ENCODE measurements at regions not wholly inside any gene's neighbourhood (a gene's known extent, or its start where the extent isn't known, plus 50 kb on each side); places are given as distances from the start of the nearest gene placed in this dataset.

DNA sequence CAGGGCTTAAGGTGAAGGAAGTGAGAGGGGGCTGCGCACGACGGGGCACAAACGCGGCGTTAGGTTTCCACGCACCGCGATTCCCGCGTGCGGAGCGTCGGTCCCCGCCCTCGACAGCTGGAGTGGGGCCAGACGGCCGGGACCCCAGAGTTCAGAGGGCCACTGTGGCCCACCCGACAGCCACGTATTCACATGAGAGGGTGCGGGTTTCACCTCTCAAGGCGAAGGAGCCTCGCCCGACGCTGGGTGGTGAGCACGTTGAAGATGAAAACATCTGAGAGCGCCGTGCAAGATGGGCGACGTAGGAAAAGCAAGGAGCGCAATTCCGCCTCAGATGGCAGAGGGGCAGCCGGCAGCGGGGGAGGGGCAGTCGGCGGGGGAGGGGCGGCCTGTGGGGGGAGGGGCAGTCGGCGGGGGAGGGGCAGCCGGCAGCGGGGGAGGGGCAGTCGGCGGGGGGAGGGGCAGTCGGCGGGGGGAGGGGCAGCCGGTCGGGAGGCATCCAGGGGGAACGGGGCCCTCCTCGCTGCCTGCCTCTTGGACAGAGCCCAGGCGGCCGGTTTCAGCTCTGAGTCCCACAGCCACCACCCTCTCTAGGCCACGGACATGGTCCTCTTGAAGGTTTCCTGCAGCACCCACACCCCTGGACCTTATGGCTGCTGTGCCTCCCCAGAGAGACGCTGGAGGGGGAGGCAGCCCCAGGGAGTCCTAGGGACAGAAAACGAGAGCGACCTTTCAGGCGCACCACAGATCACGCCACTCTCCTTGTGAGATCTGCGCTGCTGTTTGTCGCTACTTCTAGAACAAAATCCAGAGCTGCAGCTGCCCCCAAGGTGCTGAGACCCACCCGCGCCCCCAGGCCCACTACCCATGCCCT lies 113.7 kb downstream of the DLL1 start:
- TF ChIP-seq CTCF (IDR thresholded peaks at IDR 0.05; ENCODE audit: unreplicated experiment): no peak
- H3K27me3 Mint-ChIP-seq (ENCODE audit: low read depth): peaks cover 8% of the 10 kb centered on the region
- no peaks in the 10 kb centered on the region for H3K9me3 Mint-ChIP-seq
- no peaks in the 10 kb centered on the region for H3K4me1 Mint-ChIP-seq
- no peak overlapping the region for H3K4me3 Mint-ChIP-seq
- H3K36me3 Mint-ChIP-seq: no peaks in the 10 kb centered on the region
- peak overlapping the region; percentile 89 for H3K27ac Mint-ChIP-seq
- DNase-seq (ENCODE audit: low spot score in 2 of 2, unreplicated experiment in 2 of 2): peak in 1 of 2 experiments; percentile 36

- H3K4me3 Mint-ChIP-seq: no peak overlapping the region
- no peaks in the 10 kb centered on the region for H3K9me3 Mint-ChIP-seq
- TF ChIP-seq CTCF (IDR thresholded peaks at IDR 0.05; ENCODE audit: unreplicated experiment): no peak
- DNase-seq (ENCODE audit: low spot score in 2 of 2, unreplicated experiment in 2 of 2): peak in 1 of 2 experiments; percentile 33
- no peaks in the 10 kb centered on the region for H3K36me3 Mint-ChIP-seq
- H3K27ac Mint-ChIP-seq: peak overlapping the region; percentile 89
- peaks cover 3% of the 10 kb centered on the region for H3K27me3 Mint-ChIP-seq (ENCODE audit: low read depth)
- no peaks in the 10 kb centered on the region for H3K4me1 Mint-ChIP-seq
These were observed 114.6 kb downstream of the DLL1 start for GRCh38 chr6:170176136-170176897.

DNA sequence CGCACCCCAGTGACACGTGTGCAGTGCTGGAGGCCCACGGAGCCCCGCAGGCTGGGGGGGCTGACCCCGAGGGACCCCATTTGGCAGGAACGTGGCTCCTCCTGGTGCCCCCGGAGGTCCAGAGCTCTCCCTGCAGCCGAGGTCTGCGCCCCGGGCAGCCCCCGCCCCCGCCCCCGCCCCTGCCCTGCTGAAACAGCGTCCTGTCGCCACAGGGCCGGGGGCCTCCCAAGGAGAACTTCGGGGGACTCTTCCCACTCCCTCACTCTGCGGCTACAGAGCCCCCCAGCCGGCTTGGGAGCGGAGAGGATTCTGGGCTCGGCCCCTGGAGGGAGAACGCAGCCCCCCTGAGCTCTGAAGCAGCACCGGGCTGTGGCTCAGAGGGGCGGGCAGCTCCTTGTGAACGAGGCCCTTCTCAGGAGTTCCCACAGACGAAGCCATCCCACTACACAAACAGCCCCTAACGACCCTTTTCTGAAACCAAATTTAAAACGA lies 115.2 kb downstream of the DLL1 start:
- DNase-seq (ENCODE audit: low spot score in 2 of 2, unreplicated experiment in 2 of 2): peak in 1 of 2 experiments; percentile 33
- H3K9me3 Mint-ChIP-seq: peaks cover 3% of the 10 kb centered on the region
- no peaks in the 10 kb centered on the region for H3K4me1 Mint-ChIP-seq
- TF ChIP-seq CTCF (IDR thresholded peaks at IDR 0.05; ENCODE audit: unreplicated experiment): no peak
- no peak overlapping the region for H3K27ac Mint-ChIP-seq
- H3K27me3 Mint-ChIP-seq (ENCODE audit: low read depth): peaks cover 4% of the 10 kb centered on the region
- H3K4me3 Mint-ChIP-seq: no peak overlapping the region
- H3K36me3 Mint-ChIP-seq: no peaks in the 10 kb centered on the region

DNA sequence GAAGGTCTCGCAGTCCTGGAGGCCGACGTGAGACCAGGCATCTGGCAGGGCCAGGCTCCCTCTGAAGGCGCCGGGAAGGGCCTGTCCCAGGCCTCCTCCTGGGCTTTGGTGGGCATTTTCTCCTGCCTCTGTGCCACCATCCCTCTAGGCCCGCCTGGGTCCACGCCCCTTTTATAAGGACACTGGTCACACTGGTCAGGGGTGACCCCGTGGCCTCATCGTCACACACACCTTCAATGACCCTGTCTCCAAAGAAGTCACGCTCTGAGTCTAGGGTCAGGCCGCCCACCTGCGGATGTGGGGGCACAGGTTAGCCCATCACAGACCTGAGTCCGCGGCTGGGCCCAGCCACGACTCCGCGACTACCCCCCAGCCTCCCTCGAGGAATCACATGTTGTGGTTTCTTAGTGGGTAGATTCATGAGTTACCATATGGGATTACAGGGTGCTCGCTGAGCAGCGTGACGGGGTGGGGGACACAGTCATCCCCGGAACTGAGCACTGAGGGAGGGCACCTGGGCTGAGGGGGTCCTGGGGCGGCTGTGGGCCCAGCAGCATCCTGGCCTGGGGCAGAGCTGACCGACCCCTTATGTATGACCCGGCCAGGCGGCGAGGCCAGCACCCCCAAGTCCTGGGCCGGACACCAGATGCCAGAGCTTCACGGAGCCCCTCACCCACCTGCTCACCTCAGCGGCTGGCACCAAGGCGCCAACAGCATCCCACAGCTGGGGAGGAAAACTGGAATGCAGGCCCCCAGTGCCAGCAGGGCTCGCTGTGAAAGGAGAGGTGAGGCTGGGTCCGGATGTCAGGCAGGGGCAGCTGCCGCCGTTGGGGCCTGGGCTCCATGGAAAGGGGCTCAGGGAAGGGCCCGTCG lies 115.9 kb downstream of the DLL1 start:
- H3K27me3 Mint-ChIP-seq (ENCODE audit: low read depth): peaks cover 4% of the 10 kb centered on the region
- H3K36me3 Mint-ChIP-seq: no peaks in the 10 kb centered on the region
- no peak overlapping the region for H3K4me3 Mint-ChIP-seq
- no peaks in the 10 kb centered on the region for H3K4me1 Mint-ChIP-seq
- TF ChIP-seq CTCF (IDR thresholded peaks at IDR 0.05; ENCODE audit: unreplicated experiment): no peak
- H3K27ac Mint-ChIP-seq: no peak overlapping the region
- peak; percentile 18 to 21 for DNase-seq (ENCODE audit: low spot score in 2 of 2, unreplicated experiment in 2 of 2)
- H3K9me3 Mint-ChIP-seq: peaks cover 4% of the 10 kb centered on the region

DNA sequence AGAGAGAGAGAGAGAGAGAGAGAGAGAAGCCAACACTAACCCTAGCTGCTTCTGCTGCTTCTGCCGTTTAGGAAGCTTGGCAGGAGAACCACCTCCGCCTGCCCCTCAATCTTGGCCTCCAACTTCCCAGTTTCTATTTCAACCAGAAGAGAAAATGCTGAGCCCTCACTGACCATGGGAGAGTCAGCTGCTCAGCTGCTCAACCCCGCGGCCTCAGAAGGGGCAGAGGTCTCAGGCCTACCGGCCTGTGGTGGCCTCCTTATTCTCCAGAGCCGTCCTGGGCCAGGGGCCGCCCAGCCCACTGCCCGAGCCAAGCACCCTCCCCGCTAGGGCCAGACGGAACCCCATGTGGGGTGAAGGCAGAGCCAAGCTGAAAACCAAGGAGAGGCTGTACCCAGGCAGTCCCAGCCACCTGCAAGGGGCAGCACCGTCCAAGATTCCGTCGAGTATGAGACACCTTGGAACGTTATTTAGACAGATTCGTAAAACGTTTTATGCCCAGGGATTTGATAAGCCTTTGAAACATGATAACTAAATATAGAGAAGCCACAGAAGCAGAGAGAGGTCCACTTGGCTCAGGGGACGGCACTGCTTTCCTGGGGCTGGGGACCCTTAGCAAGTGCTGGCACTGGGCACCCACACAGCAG lies 116.6 kb downstream of the DLL1 start:
- peaks cover 4% of the 10 kb centered on the region for H3K27me3 Mint-ChIP-seq (ENCODE audit: low read depth)
- H3K4me1 Mint-ChIP-seq: no peaks in the 10 kb centered on the region
- no peak overlapping the region for H3K27ac Mint-ChIP-seq
- H3K36me3 Mint-ChIP-seq: no peaks in the 10 kb centered on the region
- H3K9me3 Mint-ChIP-seq: peaks cover 4% of the 10 kb centered on the region
- TF ChIP-seq CTCF (IDR thresholded peaks at IDR 0.05; ENCODE audit: unreplicated experiment): no peak
- peak; percentile 18 to 38 for DNase-seq (ENCODE audit: low spot score in 2 of 2, unreplicated experiment in 2 of 2)
- no peak overlapping the region for H3K4me3 Mint-ChIP-seq
